NCI-H748 (cell line): ENCODE measurements at regions not wholly inside any gene's neighbourhood (a gene's known extent, or its start where the extent isn't known, plus 50 kb on each side); places are given as distances from the start of the nearest gene placed in this dataset.
"Not testable (repeated sequence)": the region's sequence is repeated elsewhere in the genome, so short reads cannot be mapped to it uniquely, and the experiment has no call there.

ENCODE experiments used
- DNase-seq: peaks from one replicate; lab custom pipeline; 2025; ENCODE audit not compliant: unreplicated experiment; lab: John Stamatoyannopoulos, UW

- DNase-seq: no peak
Measured at GRCh38 chr17:64728041-64728695, 66.1 kb upstream of the SMURF2 start.

GRCh38 chr17:64726025-64726424, 63.9 kb upstream of the SMURF2 start:
- DNase-seq: not testable (repeated sequence)

GRCh38 chr17:64724246-64724645, 62.1 kb upstream of the SMURF2 start:
- not testable (repeated sequence) for DNase-seq

- DNase-seq: no peak
Measured at GRCh38 chr17:64723781-64724180, 61.7 kb upstream of the SMURF2 start.

GRCh38 chr17:64721556-64721955, 59.4 kb upstream of the SMURF2 start:
- DNase-seq: not testable (repeated sequence)

- DNase-seq: not testable (repeated sequence)
Measured at GRCh38 chr17:64720253-64720652, 58.1 kb upstream of the SMURF2 start.

- not testable (repeated sequence) for DNase-seq
Measured at GRCh38 chr17:64719517-64719916, 57.4 kb upstream of the SMURF2 start.

- DNase-seq: not testable (repeated sequence)
Measured at GRCh38 chr17:64718816-64719215, 56.7 kb upstream of the SMURF2 start.

- DNase-seq: no peak
Measured at GRCh38 chr17:64718058-64718457, 56.0 kb upstream of the SMURF2 start.

GRCh38 chr17:64716496-64716895, 54.4 kb upstream of the SMURF2 start:
- DNase-seq: not testable (repeated sequence)

- DNase-seq: not testable (repeated sequence)
Measured at GRCh38 chr17:64713786-64714185, 51.7 kb upstream of the SMURF2 start.

GRCh38 chr17:64712557-64713351, 50.6 kb upstream of the SMURF2 start:
- DNase-seq: not testable (repeated sequence)
